ENCODE measurements at regions not wholly inside any gene's neighbourhood (a gene's known extent, or its start where the extent isn't known, plus 50 kb on each side); places are given as distances from the start of the nearest gene placed in this dataset.
A peak's percentile ranks its signal among the peaks of the same experiment; 100 is the strongest.

DNA sequence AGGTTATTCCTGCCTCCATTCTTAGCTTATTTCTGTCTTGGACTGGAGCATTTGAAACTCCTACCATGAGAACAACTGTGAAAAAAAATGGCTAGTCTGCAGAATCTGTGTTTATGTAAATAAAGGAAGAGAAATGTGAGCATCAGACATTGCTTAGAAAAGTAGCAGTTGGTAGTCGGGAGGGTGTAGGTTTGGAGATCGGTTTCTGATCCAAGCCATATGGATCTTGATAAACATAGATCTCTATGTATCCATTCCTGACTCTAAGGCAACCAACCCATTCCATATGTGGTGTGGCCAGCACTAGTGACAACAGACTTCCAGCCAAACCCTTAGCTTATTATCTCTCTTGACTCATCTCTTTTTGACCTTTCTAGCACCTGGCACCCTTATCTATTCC is 127.1 kb downstream of the NMUR2 start:
- intact Hi-C loops (cut with micrococcal nuclease): no loop called here
- ATAC-seq: no peak
- DNase-seq: no peak

DNA sequence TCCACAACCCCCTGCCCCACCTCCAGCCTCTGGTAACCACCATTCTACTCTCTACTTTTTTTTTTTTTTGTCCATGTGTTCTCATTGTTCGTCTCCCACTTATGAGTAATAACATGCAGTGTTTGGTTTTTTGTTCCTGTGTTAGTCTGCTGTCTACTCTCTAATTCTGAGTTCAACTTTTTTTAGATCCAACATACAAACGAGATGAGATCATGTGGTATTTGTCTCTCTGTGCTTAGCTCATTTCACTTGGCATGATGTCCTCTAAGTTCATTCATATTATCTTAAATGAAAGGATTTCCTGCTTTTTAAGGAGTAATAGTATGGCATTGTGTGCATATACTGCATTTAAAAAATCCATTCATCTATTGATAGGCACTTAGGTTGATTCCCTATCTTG is 130.9 kb downstream of the NMUR2 start:
- peak; percentile 73 for ATAC-seq
- DNase-seq: no peak
- intact Hi-C loops (cut with micrococcal nuclease): no loop called here

DNA sequence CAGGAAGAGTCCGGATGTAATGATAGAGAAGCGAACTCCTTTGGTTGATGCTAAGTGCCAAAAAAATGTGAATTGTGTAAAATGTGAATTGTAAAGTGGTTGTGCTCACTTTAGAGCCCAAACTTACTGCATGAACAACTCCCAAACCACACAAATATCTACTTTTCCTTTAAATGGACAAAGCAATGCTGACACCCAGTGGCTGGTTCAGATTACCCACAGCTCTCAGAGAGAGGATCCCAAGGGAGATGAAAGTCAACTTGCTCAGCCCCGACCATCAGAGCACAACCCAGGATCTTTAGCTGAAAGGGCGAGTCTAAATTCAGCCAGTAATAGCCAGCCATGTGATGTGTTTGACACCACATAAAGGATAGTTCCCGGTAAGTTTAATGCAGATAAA is 133.7 kb downstream of the NMUR2 start:
- DNase-seq (no peak), ATAC-seq (peak; percentile 76)
- intact Hi-C loops (cut with micrococcal nuclease): loop anchor here (2.0 kb wide), 1 partner anchor 447 kb away; no protein-coding TSS in a partner anchor

DNA sequence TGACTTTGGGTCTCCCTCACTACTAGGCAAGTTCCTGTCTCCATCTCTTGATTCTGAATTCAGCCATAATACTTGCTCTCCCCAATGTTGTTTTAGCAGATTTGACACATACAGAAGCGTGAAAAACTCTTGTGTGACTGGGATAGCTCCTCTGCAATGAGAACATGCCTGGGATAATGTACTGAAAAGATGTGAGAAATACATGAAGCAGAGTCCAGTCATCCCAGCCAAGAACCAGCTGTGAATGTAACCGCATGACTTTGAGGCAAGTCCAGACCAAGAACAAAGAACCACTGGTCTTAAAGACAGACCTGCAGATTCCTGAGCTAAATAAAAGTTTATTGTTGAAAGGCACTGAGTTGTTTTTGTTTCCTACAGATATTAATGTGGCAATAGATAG is 135.0 kb downstream of the NMUR2 start:
- peak; percentile 86 for ATAC-seq
- intact Hi-C loops (cut with micrococcal nuclease): loop anchor here (2.0 kb wide), 1 partner anchor 445 kb away; no protein-coding TSS in a partner anchor
- DNase-seq: no peak

DNA sequence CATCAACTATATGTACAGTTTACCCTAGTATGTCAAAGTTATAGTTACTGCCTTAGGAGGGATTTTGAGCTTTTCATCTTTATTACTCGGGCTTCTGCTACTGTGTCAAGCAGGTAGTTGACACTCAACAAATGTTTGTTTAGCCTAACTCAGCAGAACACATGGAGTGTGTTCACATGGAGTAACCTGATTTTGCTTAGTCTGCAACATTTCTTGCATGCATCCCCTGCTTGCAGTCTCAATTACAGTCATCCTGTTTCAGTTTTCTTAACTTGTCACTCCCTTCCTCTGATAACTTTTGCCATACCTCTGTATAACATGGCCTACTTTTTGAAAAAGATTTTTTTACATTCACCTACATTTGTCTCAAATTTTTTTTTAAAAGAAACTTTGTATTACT is 135.5 kb downstream of the NMUR2 start:
- no peak for DNase-seq
- intact Hi-C loops (cut with micrococcal nuclease): no loop called here
- ATAC-seq: no peak

DNA sequence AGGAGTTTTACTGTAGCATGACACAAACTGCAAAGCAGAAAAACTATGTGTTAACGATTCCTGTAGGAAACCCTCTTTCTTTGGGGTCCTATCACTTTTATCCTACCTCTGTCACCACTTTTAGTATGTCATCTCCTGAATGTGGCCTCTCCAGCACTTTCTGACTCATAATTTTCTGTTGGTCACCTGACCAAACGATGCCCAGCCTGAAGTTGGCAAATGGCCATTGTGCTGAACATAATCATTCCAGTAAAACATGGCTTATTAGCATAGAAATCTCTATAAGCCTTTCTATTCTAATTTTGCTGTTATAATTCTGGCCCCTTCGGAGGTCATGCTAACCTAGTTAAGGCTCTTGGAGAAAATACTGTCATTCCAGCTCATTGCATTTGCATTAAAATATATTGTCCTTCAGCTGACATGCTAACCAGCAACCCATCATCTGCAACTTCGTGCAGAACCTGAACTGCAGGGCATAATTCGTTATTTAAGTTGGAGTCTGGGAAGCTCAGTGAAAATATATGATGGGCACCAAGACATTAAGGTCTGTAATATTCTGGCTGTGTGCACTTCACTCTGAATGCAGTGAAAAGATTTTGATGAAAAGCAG is 140.3 kb downstream of the NMUR2 start:
- no peak for DNase-seq
- ATAC-seq: no peak
- intact Hi-C loops (cut with micrococcal nuclease): no loop called here

DNA sequence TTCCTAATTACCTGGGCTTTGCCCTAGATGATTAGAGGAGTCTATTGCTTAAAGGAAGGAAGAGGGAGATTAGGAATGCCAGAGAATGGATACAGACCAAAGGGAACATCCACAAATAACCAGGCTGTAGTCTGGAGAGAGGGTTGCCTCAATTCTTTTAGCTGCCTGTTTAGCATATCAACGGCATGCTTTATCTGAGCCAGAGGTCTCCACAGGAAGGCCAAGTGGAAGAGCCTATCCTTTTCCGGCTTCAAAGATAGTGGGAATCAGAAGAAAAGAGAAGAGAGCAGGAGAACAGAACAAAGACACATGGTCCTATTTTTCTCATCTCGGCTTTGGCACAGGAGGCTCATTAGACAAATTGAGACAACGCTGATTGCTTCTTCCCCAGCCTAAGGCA is 142.4 kb downstream of the NMUR2 start:
- intact Hi-C loops (cut with micrococcal nuclease): no loop called here
- DNase-seq: no peak

DNA sequence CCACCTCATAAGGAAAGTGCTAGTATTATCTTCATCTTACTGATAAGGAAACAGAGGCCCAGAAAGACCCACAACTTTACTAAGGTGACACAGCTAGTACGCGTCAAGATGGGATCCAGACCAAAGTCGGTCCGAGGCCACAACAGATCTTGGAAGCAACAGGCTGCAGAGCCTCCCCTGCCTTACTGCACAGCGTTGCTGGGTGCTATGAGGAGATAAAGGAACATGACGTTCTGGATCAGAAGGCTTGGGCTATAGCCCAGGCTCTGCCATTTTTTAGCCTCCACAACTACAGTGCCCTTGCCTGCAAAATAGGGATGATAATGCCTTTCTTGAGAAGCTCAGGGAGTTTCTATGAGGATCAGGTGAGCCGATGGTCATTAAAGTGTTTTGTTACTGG is 144.1 kb downstream of the NMUR2 start:
- ATAC-seq (peak; percentile 58), DNase-seq (no peak)
- intact Hi-C loops (cut with micrococcal nuclease): no loop called here

More for the DNA sequence above, 142.4 kb downstream of the NMUR2 start:
- ATAC-seq: no peak

DNA sequence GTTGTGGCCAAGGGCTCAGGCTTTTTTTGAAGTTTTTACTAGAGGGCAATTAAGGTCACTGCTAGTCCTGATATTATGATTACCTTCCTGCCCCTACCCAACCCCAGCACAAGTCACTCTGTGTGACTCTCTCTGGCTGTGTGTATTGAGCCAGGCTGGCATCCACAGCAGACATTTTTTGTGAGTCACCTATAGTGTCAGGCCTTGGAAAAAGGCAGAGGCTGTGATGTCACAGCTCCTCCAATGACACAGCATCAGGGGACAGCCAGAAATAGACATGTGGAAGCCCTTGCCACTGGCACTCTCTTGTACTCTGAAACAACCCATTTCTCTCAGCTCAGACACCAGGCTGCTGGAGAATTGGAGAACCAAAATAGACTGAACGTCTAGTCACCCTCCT is 145.4 kb downstream of the NMUR2 start:
- intact Hi-C loops (cut with micrococcal nuclease): no loop called here
- no peak for DNase-seq

DNA sequence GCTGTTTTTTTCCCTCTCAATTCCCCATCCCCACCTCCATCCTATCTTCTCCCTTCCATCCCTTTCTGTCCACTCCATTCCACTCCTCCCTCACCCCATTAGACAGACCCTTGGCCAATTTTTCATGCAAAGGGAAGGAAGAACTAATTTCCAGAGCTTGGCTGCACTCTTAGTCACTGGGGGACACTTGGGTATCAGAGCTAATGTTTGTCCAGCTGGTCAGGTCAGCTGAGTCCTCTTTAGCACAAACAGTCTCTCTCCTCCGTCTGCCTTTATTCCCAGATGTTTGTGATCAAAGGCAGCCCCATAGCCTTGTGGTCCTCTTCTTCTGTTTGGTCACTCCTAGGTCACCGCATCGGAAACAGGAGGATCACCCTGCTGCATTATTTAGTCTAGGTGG is 148.5 kb downstream of the NMUR2 start:
- ATAC-seq: peak; percentile 39
- intact Hi-C loops (cut with micrococcal nuclease): no loop called here
- DNase-seq: no peak

More for the DNA sequence above, 145.4 kb downstream of the NMUR2 start:
- ATAC-seq: peak; percentile 89

DNA sequence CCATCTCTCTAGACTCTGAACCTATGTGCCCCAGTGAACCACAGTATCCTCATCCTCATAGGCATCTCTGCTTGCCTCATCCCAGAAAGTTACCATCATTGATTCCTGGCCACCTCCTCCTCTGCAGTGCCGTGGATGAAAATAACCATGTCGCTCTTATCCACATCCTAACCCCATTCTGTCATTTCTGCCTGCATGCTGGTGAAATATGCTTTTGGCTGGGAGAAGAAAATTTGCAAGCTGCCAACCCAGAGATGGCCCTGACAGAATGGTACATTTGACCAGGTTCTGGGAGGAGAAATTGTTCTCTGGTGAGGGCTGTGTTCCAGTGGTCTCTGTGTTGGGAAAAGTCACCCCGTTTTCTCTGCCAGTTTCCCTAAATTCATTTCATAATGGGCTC is 149.7 kb downstream of the NMUR2 start:
- no peak for DNase-seq
- intact Hi-C loops (cut with micrococcal nuclease): no loop called here
- no peak for ATAC-seq

DNA sequence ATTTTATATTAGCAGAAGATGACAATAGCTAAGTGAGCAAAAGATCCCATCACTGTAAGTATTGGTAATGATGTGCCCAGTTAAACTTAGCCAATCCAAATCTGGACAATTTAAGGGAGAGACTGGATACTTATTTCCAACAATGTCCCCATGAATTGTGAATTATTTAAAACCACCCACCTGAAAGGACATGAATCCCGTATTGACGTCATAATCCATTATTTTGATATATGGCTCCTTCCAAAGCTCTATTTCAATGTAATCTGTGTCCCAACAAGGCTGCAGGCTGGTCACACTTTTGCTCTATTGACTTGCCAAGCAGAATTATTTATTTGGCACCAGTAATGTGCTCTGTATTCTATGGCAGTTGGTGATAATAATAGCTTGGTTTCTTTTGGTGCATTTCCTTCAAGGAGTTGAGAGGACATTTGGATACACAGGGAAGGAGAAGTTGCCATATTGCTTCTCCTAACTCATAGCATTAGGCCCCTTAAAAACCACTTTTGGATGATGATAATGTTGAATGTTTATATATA is 157.2 kb downstream of the NMUR2 start:
- ATAC-seq: no peak
- DNase-seq: no peak
- intact Hi-C loops (cut with micrococcal nuclease): no loop called here

DNA sequence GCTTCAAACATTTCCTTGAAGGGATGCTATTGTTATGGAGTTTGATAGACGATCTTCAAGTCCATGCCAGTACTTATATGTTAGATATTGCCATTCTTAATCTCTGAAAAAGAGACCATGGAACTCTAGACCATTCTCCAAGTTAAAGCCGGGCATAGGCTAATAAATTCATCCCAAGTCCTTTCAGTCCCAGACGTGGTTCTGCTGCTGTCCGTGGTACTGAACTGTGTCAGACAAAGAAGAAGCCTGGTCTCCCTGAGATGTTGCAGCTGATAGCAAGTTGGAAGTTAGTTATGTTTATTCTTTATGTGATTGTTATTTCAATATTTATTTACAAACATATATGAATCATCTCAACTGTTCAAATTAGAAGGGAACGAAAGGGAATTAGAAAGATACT is 158.7 kb downstream of the NMUR2 start:
- intact Hi-C loops (cut with micrococcal nuclease): no loop called here
- ATAC-seq (no peak), DNase-seq (peak; percentile 38)

DNA sequence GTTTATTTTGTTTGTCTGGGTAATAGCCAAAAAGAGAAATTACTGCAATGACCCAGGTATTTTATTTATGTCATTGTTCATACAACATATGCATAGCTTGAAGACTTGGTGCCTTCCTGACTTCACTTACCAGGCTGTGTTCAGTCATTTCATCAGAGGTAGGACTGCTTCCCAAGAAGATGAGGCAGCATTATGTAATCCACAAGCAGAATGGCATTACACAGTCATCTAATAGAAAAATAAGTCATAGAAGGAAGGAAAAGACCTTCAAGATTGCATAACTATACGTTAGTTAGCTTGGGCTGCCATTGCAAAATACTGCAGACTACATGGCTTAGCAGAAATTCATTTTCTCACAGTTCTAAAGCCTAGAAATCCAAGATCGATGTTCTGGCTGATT is 167.5 kb downstream of the NMUR2 start:
- intact Hi-C loops (cut with micrococcal nuclease): no loop called here
- DNase-seq (no peak), ATAC-seq (no peak)

DNA sequence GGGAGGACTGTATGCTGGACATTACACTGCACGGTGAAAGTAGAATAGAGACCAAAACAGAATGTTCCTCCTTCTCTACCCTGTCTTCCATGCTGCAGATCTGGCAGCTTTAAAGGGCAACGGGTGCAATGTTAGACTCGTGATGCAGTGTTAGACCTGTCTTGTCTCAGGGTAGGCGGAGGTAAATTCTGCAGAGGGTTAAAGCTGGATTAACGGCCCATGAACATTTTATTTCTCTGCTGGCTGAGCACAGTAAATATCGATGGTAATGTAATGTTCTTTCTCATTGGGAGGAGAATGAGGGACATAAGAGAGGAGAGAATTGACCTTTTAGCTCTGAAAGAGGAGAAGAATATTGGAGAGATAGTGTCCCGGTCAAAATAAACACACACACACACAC is 178.9 kb downstream of the NMUR2 start:
- DNase-seq: no peak
- intact Hi-C loops (cut with micrococcal nuclease): no loop called here
- ATAC-seq: no peak

DNA sequence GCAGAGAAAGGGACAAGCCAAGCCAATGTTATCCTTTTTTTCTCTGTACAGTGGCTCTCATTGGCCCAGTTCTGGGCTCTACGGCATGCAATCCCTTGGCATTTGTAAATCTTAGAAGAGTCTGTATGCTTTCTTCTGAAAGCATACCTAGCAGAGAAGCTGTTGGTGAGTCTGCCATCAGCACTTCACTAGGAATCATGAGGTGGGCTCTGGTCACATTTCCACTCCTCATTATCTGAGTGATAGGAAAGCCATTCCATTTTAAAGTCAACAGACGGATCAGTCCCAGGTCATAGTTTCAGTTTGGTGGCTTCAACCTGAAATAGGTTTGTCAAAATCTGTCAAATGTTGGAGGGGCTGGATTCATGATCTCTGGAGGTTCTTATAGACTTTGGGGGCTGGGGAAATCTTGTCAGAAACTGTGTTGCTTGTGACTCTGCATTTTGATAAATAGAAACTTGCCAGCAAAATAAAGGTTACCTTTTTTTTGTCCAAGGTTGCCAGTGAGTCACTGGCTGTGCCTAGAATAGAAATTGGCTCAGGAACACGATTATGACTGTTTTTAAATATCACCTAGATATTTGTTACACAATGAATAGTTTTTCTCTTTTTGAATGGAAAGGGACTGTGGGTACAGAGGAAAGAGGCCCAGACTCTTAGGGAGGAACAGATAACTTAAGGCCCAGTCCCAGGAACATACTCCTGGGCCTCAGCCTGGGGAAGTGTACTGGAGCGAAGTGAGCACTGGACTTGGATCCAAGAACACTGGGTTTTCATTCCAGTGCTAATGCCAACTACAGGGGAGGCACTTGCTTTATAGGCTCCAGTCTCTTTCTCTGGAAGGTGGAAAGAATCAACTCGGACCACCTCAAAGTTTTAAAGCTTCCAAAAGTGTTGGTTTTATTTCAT is 183.1 kb downstream of the NMUR2 start:
- ATAC-seq (peak; percentile 94), DNase-seq (peak; percentile 27)
- intact Hi-C loops (cut with micrococcal nuclease): loop anchor here (5.0 kb wide), 1 partner anchor 235 kb away; no protein-coding TSS in a partner anchor

DNA sequence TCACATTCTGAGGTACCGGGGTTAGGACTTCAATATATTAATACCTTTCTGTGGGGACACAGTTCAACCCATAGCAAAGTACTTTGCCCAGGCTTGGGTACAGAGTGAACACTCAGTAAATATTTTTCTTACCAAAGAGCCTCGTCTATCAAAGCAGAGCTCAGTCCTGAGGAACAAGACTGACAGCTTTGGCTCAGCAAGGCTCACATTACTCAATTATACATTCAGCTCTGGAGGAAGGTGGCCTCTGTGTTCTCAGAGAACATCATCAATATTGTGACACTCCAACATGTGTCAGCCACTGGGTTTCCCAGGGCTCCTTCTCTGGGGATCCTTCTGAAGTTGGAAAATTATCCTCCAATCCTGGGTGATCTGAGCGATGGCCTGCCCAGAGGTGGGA is 186.4 kb downstream of the NMUR2 start:
- ATAC-seq: no peak
- intact Hi-C loops (cut with micrococcal nuclease): no loop called here
- DNase-seq: no peak

DNA sequence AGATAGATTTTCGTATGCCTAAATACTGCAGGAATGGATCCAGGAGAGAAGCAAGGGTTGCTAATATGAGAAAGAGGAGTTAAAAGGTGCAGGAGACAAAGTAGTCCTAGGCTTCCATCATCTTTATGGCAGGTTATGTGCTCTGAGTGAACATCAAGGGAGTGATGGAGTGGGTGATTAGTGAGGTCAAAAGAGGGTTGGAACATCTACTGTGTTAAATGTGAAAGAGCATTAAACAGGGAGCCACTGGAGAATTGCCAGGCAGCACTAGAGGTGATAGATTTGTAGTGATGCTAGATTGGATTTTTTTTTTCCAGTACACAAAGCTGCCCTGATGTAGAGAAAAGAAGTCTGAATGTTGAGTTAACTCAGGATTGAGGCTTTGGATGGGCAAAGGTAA is 199.3 kb downstream of the NMUR2 start:
- ATAC-seq: no peak
- DNase-seq: no peak

DNA sequence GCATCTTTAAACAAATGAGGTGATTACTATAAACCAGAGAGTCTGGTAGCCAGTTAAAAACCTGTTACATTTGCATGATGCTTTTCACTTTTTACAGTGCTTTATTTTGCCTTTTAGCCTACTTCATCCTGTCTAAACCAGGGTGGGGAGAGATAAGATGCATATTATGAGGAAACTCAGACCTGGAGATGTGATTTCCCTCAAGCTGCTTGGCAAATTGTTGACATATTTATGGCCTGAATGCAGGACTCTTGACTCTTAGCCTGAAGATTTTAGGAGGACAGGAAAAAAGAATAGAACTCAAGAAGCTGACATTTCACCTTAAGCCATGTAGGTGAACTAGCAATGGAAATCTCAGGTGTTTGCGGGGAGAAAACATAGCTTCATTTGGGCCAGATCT is 202.8 kb downstream of the NMUR2 start:
- ATAC-seq (no peak), DNase-seq (no peak)
- intact Hi-C loops (cut with micrococcal nuclease): no loop called here

More for the DNA sequence above, 199.3 kb downstream of the NMUR2 start:
- intact Hi-C loops (cut with micrococcal nuclease): no loop called here

DNA sequence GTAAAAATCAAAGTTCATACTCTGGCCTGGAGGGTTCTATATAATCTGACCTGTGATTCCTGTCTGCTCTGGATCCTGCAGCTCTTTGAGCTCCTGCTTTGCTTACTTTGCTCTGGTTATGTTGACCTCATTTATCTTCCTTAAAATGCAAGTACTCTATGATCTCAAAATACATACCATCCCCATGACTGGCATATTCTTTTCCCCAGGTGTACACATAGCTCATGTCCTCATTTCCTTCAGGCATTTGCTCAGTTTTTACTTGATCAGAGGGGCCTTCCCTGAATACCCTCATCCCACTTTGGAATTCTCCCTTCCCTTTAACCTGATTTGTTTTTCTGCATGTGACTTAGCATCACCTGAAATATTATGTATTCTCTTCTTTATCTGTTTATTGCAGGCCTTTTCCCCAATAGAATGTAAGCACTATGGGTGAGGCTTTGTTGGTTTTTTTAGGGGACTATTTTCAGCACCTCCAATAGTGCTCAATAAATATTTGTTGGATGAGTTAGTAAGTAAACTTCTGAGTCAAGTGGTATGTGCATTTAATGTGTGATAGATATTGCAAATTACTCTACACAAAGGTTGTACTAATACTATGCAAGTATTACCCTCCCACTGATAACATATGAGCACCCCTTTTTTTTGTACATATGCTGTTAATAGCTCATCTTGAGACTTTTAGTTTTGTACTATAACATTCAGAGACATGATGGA is 211.5 kb downstream of the NMUR2 start:
- DNase-seq (no peak), ATAC-seq (no peak)
- intact Hi-C loops (cut with micrococcal nuclease): no loop called here
